K562 (cell line): ENCODE measurements at regions not wholly inside any gene's neighbourhood (a gene's known extent, or its start where the extent isn't known, plus 50 kb on each side); places are given as distances from the start of the nearest gene placed in this dataset.

Source experiments
- CSDE1 ChIP-seq, 2 experiments: fragments of 450-650 bp; IDR thresholded peaks; 2 replicates each; pipeline ENCODE4 v1.6.1; 2016; ENCODE audit warnings: mild to moderate bottlenecking in 1 of 2
- HIVEP1 ChIP-seq: fragments of 250-450 bp; sonication (Bioruptor Pico); IDR thresholded peaks from 2 replicates; pipeline ENCODE4 v1.4.0; 2020; ENCODE audit warnings: mild to moderate bottlenecking
- TF ChIP-seq, protein P1 (sequence below): fragments of 450-650 bp; IDR thresholded peaks from 2 replicates; pipeline ENCODE4 v1.6.1; 2016; ENCODE audit warnings: mild to moderate bottlenecking, moderate library complexity
- TF ChIP-seq, protein P2 (sequence below): fragments of 250-450 bp; sonication (Bioruptor Pico); IDR thresholded peaks from 2 replicates; pipeline ENCODE4 v1.4.0; 2020
- TF ChIP-seq, protein P3 (sequence below), 3 experiments: fragments of 200-800 bp in 1 of 3; sonication (Bioruptor generic) in 1 of 3; sonication (generic) in 1 of 3; formaldehyde crosslinking in 1 of 3; IDR thresholded peaks; 2 replicates each; pipeline versions ENCODE4 v1.6.1 to v1.8.0; 2016 to 2022; ENCODE audit warnings: mild to moderate bottlenecking in 2 of 3, missing compliant biosample characterization in 2 of 3, missing genetic modification characterization in 2 of 3, missing genetic modification reagents in 1 of 3
- TF ChIP-seq, protein P4 (sequence below): IDR thresholded peaks from 3 replicates; pipeline ENCODE4 v1.6.1; 2011; ENCODE audit warnings: borderline replicate concordance, mild to moderate bottlenecking; ENCODE audit not compliant: insufficient read length, insufficient read depth

DNA sequence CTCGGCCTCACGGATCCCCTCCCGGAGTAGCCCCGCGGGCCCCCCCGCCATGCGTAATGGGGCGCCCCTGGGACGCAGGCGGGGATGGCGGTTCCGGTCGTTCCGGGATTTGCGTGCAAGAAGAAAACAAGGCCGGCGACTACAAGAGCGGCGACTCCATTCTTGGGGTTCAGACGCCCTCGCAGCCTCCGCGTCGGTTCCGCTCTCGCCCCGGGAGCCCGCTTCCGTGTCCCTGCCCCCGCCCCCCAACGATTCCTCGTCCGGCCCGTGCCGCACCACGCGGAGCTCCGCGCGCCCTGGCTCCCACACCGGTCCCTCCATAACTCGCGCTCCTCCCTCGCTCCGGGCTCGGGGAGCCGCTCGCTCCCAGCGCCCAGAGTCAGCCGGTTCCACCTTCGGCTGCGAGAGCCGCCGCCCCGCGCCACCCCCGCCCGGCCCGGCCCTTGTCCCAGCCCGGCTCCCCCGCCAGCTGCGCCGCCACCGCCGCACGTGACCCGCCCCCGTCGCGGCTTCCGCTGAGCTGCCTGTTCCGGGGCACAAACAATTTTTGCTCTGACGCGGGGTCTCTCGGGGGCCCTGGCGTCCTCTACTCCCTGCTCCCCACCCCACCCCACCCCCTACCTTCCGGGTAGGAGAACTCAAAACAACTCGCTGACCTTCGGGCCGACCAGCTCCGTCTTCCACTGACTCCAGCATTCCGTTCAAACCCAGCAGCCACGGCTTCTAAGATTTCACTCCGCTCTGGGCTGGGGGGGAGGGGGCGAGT is 78.8 kb upstream of the BCOR start (continued):
- TF ChIP-seq, protein P1, sequence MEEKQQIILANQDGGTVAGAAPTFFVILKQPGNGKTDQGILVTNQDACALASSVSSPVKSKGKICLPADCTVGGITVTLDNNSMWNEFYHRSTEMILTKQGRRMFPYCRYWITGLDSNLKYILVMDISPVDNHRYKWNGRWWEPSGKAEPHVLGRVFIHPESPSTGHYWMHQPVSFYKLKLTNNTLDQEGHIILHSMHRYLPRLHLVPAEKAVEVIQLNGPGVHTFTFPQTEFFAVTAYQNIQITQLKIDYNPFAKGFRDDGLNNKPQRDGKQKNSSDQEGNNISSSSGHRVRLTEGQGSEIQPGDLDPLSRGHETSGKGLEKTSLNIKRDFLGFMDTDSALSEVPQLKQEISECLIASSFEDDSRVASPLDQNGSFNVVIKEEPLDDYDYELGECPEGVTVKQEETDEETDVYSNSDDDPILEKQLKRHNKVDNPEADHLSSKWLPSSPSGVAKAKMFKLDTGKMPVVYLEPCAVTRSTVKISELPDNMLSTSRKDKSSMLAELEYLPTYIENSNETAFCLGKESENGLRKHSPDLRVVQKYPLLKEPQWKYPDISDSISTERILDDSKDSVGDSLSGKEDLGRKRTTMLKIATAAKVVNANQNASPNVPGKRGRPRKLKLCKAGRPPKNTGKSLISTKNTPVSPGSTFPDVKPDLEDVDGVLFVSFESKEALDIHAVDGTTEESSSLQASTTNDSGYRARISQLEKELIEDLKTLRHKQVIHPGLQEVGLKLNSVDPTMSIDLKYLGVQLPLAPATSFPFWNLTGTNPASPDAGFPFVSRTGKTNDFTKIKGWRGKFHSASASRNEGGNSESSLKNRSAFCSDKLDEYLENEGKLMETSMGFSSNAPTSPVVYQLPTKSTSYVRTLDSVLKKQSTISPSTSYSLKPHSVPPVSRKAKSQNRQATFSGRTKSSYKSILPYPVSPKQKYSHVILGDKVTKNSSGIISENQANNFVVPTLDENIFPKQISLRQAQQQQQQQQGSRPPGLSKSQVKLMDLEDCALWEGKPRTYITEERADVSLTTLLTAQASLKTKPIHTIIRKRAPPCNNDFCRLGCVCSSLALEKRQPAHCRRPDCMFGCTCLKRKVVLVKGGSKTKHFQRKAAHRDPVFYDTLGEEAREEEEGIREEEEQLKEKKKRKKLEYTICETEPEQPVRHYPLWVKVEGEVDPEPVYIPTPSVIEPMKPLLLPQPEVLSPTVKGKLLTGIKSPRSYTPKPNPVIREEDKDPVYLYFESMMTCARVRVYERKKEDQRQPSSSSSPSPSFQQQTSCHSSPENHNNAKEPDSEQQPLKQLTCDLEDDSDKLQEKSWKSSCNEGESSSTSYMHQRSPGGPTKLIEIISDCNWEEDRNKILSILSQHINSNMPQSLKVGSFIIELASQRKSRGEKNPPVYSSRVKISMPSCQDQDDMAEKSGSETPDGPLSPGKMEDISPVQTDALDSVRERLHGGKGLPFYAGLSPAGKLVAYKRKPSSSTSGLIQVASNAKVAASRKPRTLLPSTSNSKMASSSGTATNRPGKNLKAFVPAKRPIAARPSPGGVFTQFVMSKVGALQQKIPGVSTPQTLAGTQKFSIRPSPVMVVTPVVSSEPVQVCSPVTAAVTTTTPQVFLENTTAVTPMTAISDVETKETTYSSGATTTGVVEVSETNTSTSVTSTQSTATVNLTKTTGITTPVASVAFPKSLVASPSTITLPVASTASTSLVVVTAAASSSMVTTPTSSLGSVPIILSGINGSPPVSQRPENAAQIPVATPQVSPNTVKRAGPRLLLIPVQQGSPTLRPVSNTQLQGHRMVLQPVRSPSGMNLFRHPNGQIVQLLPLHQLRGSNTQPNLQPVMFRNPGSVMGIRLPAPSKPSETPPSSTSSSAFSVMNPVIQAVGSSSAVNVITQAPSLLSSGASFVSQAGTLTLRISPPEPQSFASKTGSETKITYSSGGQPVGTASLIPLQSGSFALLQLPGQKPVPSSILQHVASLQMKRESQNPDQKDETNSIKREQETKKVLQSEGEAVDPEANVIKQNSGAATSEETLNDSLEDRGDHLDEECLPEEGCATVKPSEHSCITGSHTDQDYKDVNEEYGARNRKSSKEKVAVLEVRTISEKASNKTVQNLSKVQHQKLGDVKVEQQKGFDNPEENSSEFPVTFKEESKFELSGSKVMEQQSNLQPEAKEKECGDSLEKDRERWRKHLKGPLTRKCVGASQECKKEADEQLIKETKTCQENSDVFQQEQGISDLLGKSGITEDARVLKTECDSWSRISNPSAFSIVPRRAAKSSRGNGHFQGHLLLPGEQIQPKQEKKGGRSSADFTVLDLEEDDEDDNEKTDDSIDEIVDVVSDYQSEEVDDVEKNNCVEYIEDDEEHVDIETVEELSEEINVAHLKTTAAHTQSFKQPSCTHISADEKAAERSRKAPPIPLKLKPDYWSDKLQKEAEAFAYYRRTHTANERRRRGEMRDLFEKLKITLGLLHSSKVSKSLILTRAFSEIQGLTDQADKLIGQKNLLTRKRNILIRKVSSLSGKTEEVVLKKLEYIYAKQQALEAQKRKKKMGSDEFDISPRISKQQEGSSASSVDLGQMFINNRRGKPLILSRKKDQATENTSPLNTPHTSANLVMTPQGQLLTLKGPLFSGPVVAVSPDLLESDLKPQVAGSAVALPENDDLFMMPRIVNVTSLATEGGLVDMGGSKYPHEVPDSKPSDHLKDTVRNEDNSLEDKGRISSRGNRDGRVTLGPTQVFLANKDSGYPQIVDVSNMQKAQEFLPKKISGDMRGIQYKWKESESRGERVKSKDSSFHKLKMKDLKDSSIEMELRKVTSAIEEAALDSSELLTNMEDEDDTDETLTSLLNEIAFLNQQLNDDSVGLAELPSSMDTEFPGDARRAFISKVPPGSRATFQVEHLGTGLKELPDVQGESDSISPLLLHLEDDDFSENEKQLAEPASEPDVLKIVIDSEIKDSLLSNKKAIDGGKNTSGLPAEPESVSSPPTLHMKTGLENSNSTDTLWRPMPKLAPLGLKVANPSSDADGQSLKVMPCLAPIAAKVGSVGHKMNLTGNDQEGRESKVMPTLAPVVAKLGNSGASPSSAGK, result no peak
- no peak for TF ChIP-seq HIVEP1 (CRISPR knock-in tag)
- TF ChIP-seq, protein P2, sequence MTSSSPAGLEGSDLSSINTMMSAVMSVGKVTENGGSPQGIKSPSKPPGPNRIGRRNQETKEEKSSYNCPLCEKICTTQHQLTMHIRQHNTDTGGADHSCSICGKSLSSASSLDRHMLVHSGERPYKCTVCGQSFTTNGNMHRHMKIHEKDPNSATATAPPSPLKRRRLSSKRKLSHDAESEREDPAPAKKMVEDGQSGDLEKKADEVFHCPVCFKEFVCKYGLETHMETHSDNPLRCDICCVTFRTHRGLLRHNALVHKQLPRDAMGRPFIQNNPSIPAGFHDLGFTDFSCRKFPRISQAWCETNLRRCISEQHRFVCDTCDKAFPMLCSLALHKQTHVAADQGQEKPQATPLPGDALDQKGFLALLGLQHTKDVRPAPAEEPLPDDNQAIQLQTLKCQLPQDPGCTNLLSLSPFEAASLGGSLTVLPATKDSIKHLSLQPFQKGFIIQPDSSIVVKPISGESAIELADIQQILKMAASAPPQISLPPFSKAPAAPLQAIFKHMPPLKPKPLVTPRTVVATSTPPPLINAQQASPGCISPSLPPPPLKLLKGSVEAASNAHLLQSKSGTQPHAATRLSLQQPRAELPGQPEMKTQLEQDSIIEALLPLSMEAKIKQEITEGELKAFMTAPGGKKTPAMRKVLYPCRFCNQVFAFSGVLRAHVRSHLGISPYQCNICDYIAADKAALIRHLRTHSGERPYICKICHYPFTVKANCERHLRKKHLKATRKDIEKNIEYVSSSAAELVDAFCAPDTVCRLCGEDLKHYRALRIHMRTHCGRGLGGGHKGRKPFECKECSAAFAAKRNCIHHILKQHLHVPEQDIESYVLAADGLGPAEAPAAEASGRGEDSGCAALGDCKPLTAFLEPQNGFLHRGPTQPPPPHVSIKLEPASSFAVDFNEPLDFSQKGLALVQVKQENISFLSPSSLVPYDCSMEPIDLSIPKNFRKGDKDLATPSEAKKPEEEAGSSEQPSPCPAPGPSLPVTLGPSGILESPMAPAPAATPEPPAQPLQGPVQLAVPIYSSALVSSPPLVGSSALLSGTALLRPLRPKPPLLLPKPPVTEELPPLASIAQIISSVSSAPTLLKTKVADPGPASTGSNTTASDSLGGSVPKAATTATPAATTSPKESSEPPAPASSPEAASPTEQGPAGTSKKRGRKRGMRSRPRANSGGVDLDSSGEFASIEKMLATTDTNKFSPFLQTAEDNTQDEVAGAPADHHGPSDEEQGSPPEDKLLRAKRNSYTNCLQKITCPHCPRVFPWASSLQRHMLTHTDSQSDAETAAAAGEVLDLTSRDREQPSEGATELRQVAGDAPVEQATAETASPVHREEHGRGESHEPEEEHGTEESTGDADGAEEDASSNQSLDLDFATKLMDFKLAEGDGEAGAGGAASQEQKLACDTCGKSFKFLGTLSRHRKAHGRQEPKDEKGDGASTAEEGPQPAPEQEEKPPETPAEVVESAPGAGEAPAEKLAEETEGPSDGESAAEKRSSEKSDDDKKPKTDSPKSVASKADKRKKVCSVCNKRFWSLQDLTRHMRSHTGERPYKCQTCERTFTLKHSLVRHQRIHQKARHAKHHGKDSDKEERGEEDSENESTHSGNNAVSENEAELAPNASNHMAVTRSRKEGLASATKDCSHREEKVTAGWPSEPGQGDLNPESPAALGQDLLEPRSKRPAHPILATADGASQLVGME, result no peak
- TF ChIP-seq, protein P3, sequence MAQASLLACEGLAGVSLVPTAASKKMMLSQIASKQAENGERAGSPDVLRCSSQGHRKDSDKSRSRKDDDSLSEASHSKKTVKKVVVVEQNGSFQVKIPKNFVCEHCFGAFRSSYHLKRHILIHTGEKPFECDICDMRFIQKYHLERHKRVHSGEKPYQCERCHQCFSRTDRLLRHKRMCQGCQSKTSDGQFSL (CRISPR knock-in tag; IDR thresholded peaks at IDR 0.05), result 0 out of 2 replicates have a peak, but pooled peaks have one; percentile 48
- TF ChIP-seq, protein P3 (tag; IDR thresholded peaks at IDR 0.05), result no peak
- TF ChIP-seq, protein P4, sequence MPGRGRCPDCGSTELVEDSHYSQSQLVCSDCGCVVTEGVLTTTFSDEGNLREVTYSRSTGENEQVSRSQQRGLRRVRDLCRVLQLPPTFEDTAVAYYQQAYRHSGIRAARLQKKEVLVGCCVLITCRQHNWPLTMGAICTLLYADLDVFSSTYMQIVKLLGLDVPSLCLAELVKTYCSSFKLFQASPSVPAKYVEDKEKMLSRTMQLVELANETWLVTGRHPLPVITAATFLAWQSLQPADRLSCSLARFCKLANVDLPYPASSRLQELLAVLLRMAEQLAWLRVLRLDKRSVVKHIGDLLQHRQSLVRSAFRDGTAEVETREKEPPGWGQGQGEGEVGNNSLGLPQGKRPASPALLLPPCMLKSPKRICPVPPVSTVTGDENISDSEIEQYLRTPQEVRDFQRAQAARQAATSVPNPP, result no peak
- TF ChIP-seq CSDE1 (IDR thresholded peaks at IDR 0.05), result no peak
